Fibroblast of skin of right biceps (primary cell): ENCODE measurements at regions not wholly inside any gene's neighbourhood (a gene's known extent, or its start where the extent isn't known, plus 50 kb on each side); places are given as distances from the start of the nearest gene placed in this dataset.
"Not testable (repeated sequence)": the region's sequence is repeated elsewhere in the genome, so short reads cannot be mapped to it uniquely, and the experiment has no call there.

Source experiments
- DNase-seq: peaks from one replicate; pipeline ENCODE4 v3.0.0-alpha.2; 2013

DNA sequence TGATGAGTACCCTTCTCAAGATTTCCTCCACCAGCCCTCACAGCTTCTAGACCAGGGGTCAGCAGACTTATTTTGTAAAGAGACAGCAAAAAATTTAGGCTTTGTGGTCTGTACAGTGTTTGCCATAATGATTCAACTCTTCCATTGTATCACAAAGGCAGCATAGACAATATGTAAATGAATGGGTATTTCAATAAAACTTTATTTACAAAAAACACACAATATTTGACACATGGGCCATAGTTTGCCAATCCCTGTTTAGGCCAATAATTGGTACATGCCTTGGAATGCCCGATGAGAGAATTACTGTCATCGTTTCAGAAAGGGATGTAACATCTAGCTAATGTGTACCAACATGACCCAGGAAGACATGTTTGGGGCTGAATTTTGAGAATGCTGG lies 178.9 kb upstream of the GALNT2 start:
- DNase-seq: no peak

DNA sequence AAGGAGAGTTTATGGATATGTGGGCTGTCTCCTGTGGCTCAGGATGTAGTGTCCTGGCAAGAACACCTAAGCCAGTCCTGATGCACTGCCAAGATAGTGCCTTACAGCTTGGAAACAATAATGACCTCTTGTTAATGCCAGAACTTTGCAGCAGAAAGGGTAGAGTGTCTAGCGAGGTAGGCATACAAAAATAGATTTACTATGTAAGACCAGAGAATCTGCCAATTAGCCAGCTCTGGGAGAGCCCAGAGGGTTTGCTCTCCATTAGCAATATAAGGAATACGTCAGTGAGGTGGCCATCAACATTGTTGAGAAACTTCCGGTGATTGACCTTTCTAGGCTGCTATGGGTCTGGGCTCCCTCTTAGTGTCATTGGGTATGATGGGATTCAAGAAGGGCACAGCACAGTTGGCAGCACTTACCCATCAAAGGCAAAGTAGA lies 178.5 kb upstream of the GALNT2 start:
- no peak for DNase-seq

DNA sequence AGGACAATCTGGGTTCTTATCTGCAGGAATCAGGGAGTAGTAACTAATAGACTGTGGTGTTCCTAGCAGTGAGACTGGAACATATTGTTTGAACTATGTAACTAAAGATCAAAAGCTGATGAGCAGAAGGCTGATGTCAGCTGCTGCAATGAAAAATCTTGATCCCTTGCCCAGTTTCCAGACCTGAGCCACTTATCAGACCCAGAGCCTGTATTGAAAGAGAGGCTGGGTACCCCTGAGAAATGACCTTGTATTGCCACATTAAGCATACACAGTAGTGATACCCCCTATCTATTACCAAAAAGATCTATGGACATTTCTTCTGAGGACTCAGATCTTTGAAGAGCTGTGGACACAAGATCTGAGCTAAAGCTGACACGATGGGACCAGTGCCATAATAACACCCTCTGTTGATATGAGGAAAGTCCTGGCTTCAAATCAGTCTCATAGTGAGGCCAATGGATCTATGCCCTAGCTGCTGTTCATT lies 178.0 kb upstream of the GALNT2 start:
- no peak for DNase-seq

DNA sequence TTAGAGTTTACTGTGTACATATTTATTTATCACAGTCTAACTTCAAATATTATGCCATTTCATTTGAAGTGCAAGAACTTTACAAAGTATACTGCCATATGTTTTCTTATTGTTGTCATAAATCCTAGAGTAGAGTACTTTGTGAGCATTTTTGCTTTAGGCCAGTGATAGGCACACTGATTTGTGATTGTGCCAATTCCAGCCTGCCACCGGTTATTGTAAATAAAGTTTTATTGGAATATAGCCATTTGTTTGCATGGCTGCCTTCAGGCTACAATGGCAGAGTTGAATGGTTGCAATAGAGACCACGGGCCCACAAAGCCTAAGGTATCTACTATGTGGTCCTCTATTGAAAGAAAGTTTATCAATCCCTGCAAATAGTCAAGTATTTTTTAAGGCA lies 175.8 kb upstream of the GALNT2 start:
- no peak for DNase-seq

GRCh38 chr1:229892515-229893117 lies 174.4 kb upstream of the GALNT2 start:
- no peak for DNase-seq

DNA sequence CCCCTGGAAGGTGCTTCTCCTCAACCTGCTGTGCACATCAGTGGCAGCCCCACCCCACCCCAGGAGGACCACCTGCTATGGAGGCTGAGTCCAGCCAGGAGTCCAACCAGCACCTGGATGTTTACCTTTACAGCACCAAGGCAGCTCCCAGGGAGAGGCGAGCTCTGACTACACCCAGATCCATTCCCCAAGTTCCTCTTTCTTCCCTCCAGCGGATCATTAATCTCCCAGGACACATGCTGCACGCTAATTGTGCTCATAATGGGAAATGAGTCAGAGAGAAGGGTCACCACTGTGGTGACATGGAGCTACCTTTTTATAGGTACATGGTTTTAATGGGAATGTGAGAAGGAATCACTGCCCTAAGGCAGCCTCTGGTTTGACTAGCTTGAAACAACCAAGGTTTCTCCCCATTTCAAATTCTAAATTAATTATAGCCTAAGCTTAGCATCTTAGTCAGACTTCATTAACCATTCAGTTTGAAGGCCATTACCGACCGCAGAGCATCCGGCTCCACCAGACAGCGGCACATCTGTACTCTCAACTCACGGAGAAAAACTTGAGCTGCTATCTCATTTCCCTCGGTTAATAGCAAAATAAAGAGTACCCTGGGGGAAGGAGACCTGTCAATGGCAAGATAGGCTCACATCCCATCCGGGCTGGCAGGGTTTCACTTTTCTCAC lies 173.1 kb upstream of the GALNT2 start:
- no peak for DNase-seq

DNA sequence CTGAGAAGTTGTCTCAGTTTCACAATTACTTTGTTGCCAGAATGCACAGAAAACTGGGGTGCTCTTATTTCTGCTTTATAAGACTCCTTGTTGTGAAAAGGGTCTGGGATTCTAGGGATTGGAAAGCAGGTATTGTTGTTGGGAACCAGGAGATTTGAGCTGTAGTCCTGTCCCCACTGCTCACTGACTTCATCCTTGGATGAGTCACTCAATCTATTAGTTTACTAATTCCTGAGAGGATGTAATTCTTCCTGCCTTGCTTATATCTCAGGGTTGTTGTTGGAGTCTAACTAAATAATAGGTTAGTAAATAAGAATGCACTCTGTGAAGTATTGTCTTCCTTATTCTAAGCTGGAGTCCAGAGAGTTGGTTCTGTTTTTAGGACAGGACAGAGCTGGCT lies 172.5 kb upstream of the GALNT2 start:
- DNase-seq: no peak

DNA sequence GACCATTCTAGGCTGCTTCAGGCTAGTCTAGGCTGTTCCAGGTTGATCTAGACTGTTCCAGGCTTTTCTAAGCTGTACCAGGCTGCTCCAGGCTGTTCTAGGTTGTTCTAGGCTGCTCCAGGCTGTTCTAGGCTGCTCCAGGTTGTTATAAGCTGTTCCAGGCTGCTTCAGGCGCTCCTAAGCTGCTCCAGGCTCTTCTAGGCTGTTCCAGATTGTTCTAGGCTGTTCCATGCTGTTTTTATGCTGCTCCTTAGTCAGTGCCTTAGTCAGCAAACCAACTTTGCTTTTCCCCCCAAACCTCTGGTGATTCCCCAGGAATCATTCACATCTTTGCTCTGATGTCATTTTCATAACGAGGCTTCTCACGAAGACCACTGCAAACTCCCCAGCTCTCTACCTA lies 171.4 kb upstream of the GALNT2 start:
- no peak for DNase-seq

- DNase-seq: no peak
Measured at GRCh38 chr1:229896306-229896705, 170.7 kb upstream of the GALNT2 start.

DNA sequence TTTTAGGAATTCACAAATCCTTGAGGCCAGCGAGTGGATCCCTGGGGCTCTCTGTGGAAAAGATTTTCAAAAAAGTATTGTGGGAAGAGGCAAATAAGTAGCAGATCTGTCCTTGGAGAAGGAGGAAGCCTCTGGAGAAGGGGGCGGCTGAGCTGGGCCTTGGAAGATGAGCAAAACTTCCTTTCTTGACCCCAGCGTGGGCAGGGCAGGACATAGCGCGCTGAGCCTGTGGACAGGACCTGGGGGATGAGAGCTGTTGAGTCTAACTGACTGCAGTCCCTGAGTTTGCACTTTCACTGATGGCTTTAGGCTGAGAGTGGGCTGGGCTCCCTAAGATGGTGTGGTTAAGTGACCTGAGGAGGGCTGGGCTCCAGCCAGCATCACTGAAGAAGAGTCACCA lies 170.2 kb upstream of the GALNT2 start:
- no peak for DNase-seq

DNA sequence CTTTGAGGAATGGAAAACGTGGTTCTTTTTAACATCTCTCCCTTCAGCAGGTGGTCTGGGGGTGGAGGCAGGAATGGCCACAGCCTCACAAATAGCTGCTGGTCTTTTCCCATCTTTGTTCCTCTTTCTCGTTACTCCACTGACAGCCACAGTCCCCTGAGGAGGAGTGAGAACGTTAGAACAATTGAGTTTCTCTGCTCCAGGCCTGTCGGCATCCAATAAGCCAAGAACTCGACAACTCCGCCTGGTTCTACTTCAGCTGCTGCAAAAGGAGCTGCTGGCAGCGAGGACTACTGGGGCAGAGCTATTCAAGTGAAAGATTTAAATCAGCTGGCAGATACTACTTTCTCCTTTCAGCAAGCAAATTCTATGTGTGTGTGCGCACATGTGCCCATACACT lies 169.5 kb upstream of the GALNT2 start:
- DNase-seq: no peak

- DNase-seq: no peak
Measured at GRCh38 chr1:229900220-229900619, 166.8 kb upstream of the GALNT2 start.

- no peak for DNase-seq
Measured at GRCh38 chr1:229905031-229905545, 161.9 kb upstream of the GALNT2 start.

GRCh38 chr1:229905652-229906051 lies 161.4 kb upstream of the GALNT2 start:
- no peak for DNase-seq

GRCh38 chr1:229907884-229908638 lies 159.0 kb upstream of the GALNT2 start:
- no peak for DNase-seq

DNA sequence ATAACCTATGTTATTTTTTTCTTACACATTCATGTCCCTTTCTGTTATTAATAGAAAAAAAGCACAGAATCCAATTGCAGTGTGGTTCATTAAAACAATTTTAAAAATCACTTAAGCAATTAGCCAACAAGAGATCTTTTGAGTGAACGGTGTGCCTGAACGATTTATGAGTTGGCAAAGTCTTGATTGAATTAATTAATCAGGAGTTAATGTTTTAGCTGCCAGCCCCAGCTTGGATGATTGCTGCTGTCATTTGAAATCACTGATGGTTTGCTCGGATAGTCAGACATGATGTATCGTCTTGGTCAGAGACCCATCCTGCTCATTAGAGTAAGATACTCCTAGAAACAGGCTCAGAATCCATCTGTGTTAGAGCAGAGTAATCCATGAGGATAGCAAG lies 158.3 kb upstream of the GALNT2 start:
- no peak for DNase-seq

- no peak for DNase-seq
Measured at GRCh38 chr1:229913489-229913888, 153.5 kb upstream of the GALNT2 start.

DNA sequence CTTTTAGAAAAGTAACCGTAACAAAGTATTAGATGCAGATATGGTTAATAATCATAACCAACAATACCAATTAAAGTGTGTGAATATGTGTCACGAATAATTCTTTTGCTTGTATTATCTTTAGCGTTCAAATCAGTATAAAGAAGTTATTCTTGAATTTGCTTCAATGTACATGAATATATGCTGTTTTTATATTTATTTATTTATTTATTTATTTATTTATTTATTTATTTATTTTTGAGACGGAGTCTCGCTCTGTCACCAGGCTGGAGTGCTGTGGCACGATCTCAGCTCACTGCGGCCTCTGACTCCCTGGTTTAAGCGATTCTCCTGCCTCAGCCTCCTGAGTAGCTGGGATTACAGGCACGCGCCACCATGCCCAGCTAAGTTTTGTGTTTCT lies 147.6 kb upstream of the GALNT2 start:
- DNase-seq: not testable (repeated sequence)

- DNase-seq: no peak
Measured at GRCh38 chr1:229920683-229921082, 146.4 kb upstream of the GALNT2 start.

DNA sequence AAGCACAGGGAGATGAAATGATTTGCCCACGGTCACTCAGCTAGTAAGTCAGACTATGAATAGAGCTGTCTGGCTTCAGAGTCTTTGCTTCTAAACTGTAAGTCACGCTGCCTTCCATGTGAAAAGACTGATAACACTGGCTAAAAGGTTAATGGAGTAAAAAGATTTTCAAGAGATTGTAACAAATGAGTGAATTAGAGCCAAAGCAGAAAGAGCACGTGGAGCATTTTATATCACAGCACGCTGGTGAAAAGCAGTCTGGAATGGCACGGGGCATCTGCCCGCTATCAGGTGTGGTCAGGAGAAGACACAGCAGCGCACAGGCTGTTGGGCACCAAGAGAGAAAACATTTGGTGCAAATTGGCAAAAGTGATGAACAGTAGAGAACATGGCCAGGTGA lies 144.8 kb upstream of the GALNT2 start:
- DNase-seq: no peak

DNA sequence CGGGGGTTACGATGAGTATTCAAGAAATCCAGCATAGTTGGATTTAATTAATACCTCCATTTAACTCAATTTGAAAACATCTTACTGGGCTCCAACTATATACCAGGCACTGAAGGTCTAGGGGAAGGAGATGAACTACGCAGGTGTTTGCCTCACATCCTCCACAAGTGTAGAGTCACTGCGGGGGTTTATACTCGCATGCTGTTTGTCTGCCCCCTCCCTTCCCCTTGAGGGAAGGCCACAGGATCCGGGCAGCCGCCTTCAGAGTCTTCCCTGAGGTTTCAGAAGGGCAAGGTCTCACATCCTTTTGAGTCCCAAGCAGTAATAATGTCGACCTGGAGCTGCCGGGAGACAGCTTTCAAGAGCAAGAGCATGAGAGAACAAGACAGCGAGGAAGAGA lies 142.4 kb upstream of the GALNT2 start:
- DNase-seq: no peak

- no peak for DNase-seq
Measured at GRCh38 chr1:229928767-229929166, 138.3 kb upstream of the GALNT2 start.

- DNase-seq: not testable (repeated sequence)
Measured at GRCh38 chr1:229931751-229932150, 135.3 kb upstream of the GALNT2 start.

DNA sequence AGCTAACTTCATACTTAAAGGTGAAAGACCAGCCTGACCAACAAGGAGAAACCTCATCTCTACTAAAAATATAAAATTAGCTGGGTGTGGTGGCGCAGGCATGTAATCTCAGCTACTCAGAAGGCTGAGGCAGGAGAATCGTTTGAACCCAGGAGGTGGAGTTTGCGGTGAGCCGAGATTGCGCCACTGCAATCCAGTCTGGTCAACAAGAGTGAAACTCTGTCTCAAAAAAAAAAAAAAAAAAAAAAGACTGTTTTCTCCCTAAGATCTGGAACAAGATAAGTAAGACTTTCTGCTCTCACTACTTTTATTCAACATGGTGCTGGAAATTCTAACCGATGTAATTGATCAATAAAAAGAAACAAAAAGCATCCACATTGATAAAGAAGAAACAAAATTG lies 131.9 kb upstream of the GALNT2 start:
- DNase-seq: not testable (repeated sequence)
